HL-60 (cell line): ENCODE measurements at regions not wholly inside any gene's neighbourhood (a gene's known extent, or its start where the extent isn't known, plus 50 kb on each side); places are given as distances from the start of the nearest gene placed in this dataset.

Experiments
- CTCF ChIP-seq: IDR thresholded peaks from one replicate; pipeline ENCODE4 v1.5.1; 2011; ENCODE audit warnings: low read length, control low read depth, inconsistent platforms; ENCODE audit not compliant: insufficient read depth
- GABPA ChIP-seq: IDR thresholded peaks from 2 replicates; pipeline ENCODE4 v1.6.1; 2012; ENCODE audit warnings: low read depth

- TF ChIP-seq CTCF (no peak), GABPA (no peak)
These were observed 72.0 kb downstream of the ING2 start for GRCh38 chr4:183576701-183577404.
